PC-9 (cell line): ENCODE measurements at regions not wholly inside any gene's neighbourhood (a gene's known extent, or its start where the extent isn't known, plus 50 kb on each side); places are given as distances from the start of the nearest gene placed in this dataset.
"Not testable (repeated sequence)": the region's sequence is repeated elsewhere in the genome, so short reads cannot be mapped to it uniquely, and the experiment has no call there.

Source experiments
- BruUV-seq: library from RNA; stranded (reverse); fragments of 400-500 nt; replicated peaks from 2 replicates; lab custom pipeline; 2021; lab: Mats Ljungman, UMichigan
- CTCF ChIA-PET: fragments of 300-600 bp; sonication (Branson Sonifier 250); formaldehyde crosslinking; loops from one replicate; lab custom pipeline; 2022; ENCODE audit warnings: antibody characterized with exemption; lab: Charles Lee
- POLR2A ChIA-PET: fragments of 300-600 bp; sonication (Branson Sonifier 250); formaldehyde crosslinking; loops from one replicate; lab custom pipeline; 2022; ENCODE audit warnings: antibody characterized with exemption; ENCODE audit not compliant: unreplicated experiment; lab: Charles Lee
- DNase-seq, 2 experiments: peaks; one replicate each; pipeline versions ENCODE4 v3.0.0 to v3.0.0-alpha.2; 2015 to 2022; ENCODE audit warnings: mixed read lengths in 1 of 2
- H2AFZ ChIP-seq: fragments of 200-600 bp; sonication (generic); 2 replicates; pipeline ENCODE4 v1.8.1; 2017; ENCODE audit warnings: antibody characterized with exemption
- H3F3A ChIP-seq: fragments of 200-600 bp; sonication (generic); 2 replicates; pipeline ENCODE4 v1.8.1; 2017; ENCODE audit warnings: antibody characterized with exemption, mild to moderate bottlenecking, low read depth; ENCODE audit not compliant: insufficient read depth
- H3K27ac ChIP-seq: fragments of 200-600 bp; sonication (generic); 2 replicates; pipeline ENCODE4 v1.6.1; 2016; ENCODE audit warnings: mixed run types
- H3K27me3 ChIP-seq: fragments of 200-600 bp; sonication (generic); 2 replicates; pipeline ENCODE4 v1.6.1; 2016; ENCODE audit warnings: low read depth, mixed run types; ENCODE audit not compliant: insufficient read depth
- H3K36me3 ChIP-seq: fragments of 200-600 bp; sonication (generic); 2 replicates; pipeline ENCODE4 v1.6.1; 2016; ENCODE audit warnings: low read depth, mixed run types
- H3K4me1 ChIP-seq: fragments of 200-600 bp; sonication (generic); replicated peaks from 2 replicates; pipeline ENCODE4 v1.6.1; 2016; ENCODE audit warnings: mixed run types; ENCODE audit not compliant: insufficient read depth
- H3K4me2 ChIP-seq: fragments of 200-600 bp; sonication (generic); 2 replicates; pipeline ENCODE4 v1.6.1; 2017; ENCODE audit warnings: mixed run types
- H3K4me3 ChIP-seq: fragments of 200-600 bp; sonication (generic); 2 replicates; pipeline ENCODE4 v1.6.1; 2016; ENCODE audit warnings: mixed run types
- H3K79me2 ChIP-seq: fragments of 200-600 bp; sonication (generic); 2 replicates; pipeline ENCODE4 v1.6.1; 2017; ENCODE audit warnings: low read depth, mixed run types
- H3K9me2 ChIP-seq: fragments of 200-600 bp; sonication (generic); 2 replicates; pipeline ENCODE4 v1.8.1; 2017; ENCODE audit warnings: mild to moderate bottlenecking; ENCODE audit not compliant: insufficient read depth
- H3K9me3 ChIP-seq: fragments of 200-600 bp; sonication (generic); 2 replicates; pipeline ENCODE4 v1.8.1; 2016; ENCODE audit warnings: low read depth; ENCODE audit not compliant: insufficient read depth
- H4K20me1 ChIP-seq: fragments of 200-600 bp; sonication (generic); 2 replicates; pipeline ENCODE4 v1.8.1; 2017; ENCODE audit not compliant: insufficient read depth
- CTCF ChIP-seq: fragments of 200-600 bp; sonication (generic); conservative IDR thresholded peaks from 2 replicates; pipeline ENCODE4 v1.6.1; 2017; ENCODE audit warnings: mixed run types, antibody characterized with exemption, mild to moderate bottlenecking, moderate library complexity
- EZH2 ChIP-seq: fragments of 200-600 bp; sonication (generic); IDR thresholded peaks from 2 replicates; pipeline ENCODE4 v1.8.0; 2017; ENCODE audit warnings: antibody characterized with exemption, low read depth
- intact Hi-C: fragments of 100-400 bp; cut with micrococcal nuclease; formaldehyde crosslinking; loops from one replicate; pipeline ENCODE4 v1.10.0; 2022; ENCODE audit not compliant: unreplicated experiment

GRCh38 chr1:170424346-170424745, 107.6 kb upstream of the GORAB start:
- no peak for DNase-seq
- no TSS peak for BruUV-seq
- intact Hi-C loops = no loop called here
- H3K9me2 ChIP-seq = no peaks in the 10 kb centered on the region
- ChIA-PET POLR2A (no interaction called here), CTCF (no interaction called here)
- no peak overlapping the region for H2AFZ ChIP-seq
- H3K4me3 ChIP-seq = no peak overlapping the region
- H3K4me1 ChIP-seq = no peaks in the 10 kb centered on the region
- peaks cover 3% of the 10 kb centered on the region; the same call in 1 of the 2 replicates for H3K27me3 ChIP-seq
- no peaks in the 10 kb centered on the region for H3K9me3 ChIP-seq
- TF ChIP-seq EZH2 (no peak), CTCF (no peak)
- H3K79me2 ChIP-seq = no peaks in the 10 kb centered on the region
- no peaks in the 10 kb centered on the region for H3F3A ChIP-seq
- H3K36me3 ChIP-seq = no peaks in the 10 kb centered on the region
- no peaks in the 10 kb centered on the region for H4K20me1 ChIP-seq
- H3K4me2 ChIP-seq = no peak overlapping the region
- H3K27ac ChIP-seq = no peak overlapping the region

- no peaks in the 10 kb centered on the region for H3F3A ChIP-seq
- H4K20me1 ChIP-seq = no peaks in the 10 kb centered on the region
- TF ChIP-seq CTCF = no peak
- no peak for TF ChIP-seq EZH2
- H3K27me3 ChIP-seq = peaks cover 3% of the 10 kb centered on the region; the same call in 1 of the 2 replicates
- CTCF ChIA-PET = no interaction called here
- no TSS peak for BruUV-seq
- no peak for DNase-seq
- no peak overlapping the region for H3K4me3 ChIP-seq
- H3K79me2 ChIP-seq = no peaks in the 10 kb centered on the region
- POLR2A ChIA-PET = no interaction called here
- intact Hi-C loops = no loop called here
- no peak overlapping the region for H3K27ac ChIP-seq
- H3K9me2 ChIP-seq = no peaks in the 10 kb centered on the region
- H2AFZ ChIP-seq = no peak overlapping the region
- no peaks in the 10 kb centered on the region for H3K9me3 ChIP-seq
- no peaks in the 10 kb centered on the region for H3K36me3 ChIP-seq
- no peaks in the 10 kb centered on the region for H3K4me1 ChIP-seq
- H3K4me2 ChIP-seq = no peak overlapping the region
Observed at GRCh38 chr1:170426596-170426995, 105.4 kb upstream of the GORAB start.

- H3K4me3 ChIP-seq, H3F3A ChIP-seq, BruUV-seq, H3K79me2 ChIP-seq, POLR2A ChIA-PET, H3K4me1 ChIP-seq, H4K20me1 ChIP-seq, H3K27ac ChIP-seq, H3K9me3 ChIP-seq, H3K27me3 ChIP-seq, H3K36me3 ChIP-seq, H3K4me2 ChIP-seq, intact Hi-C loops, H3K9me2 ChIP-seq, DNase-seq, CTCF ChIA-PET, H2AFZ ChIP-seq: not testable (repeated sequence)
Observed at GRCh38 chr1:170427002-170427401, 105.0 kb upstream of the GORAB start.

- no peak overlapping the region for H2AFZ ChIP-seq
- H3F3A ChIP-seq = no peaks in the 10 kb centered on the region
- no peaks in the 10 kb centered on the region for H3K9me2 ChIP-seq
- intact Hi-C loops = no loop called here
- ChIA-PET CTCF (no interaction called here), POLR2A (no interaction called here)
- no peaks in the 10 kb centered on the region for H3K27me3 ChIP-seq
- H4K20me1 ChIP-seq = no peaks in the 10 kb centered on the region
- H3K4me1 ChIP-seq = no peaks in the 10 kb centered on the region
- no peaks in the 10 kb centered on the region for H3K9me3 ChIP-seq
- no peaks in the 10 kb centered on the region for H3K36me3 ChIP-seq
- H3K4me2 ChIP-seq = no peak overlapping the region
- no peaks in the 10 kb centered on the region for H3K79me2 ChIP-seq
- BruUV-seq = no TSS peak
- no peak overlapping the region for H3K4me3 ChIP-seq
- no peak for TF ChIP-seq EZH2
- no peak for TF ChIP-seq CTCF
- H3K27ac ChIP-seq = no peak overlapping the region
- DNase-seq = no peak
Observed at GRCh38 chr1:170436928-170437327, 95.0 kb upstream of the GORAB start.
